ENCODE measurements at regions not wholly inside any gene's neighbourhood (a gene's known extent, or its start where the extent isn't known, plus 50 kb on each side); places are given as distances from the start of the nearest gene placed in this dataset.

GRCh38 chr2:41711736-41712135, 336.1 kb upstream of the PKDCC start:
- H3K4me1 ChIP-seq: peaks cover 0 to 12% (median 2%) of the 10 kb centered on the region in 6 donors
- 88 to 97% (median 90%) methylated on average over 2 of the region's 2 CpGs for WGBS, 5 donors
- no peak for DNase-seq
- H3K36me3 ChIP-seq: no peaks in the 10 kb centered on the region
- H3K27ac ChIP-seq: no peak overlapping the region
- no peaks in the 10 kb centered on the region for H3K27me3 ChIP-seq (replicated peaks in 1 of 7)
- H3K9me3 ChIP-seq: no peaks in the 10 kb centered on the region
- TF ChIP-seq, protein P1, sequence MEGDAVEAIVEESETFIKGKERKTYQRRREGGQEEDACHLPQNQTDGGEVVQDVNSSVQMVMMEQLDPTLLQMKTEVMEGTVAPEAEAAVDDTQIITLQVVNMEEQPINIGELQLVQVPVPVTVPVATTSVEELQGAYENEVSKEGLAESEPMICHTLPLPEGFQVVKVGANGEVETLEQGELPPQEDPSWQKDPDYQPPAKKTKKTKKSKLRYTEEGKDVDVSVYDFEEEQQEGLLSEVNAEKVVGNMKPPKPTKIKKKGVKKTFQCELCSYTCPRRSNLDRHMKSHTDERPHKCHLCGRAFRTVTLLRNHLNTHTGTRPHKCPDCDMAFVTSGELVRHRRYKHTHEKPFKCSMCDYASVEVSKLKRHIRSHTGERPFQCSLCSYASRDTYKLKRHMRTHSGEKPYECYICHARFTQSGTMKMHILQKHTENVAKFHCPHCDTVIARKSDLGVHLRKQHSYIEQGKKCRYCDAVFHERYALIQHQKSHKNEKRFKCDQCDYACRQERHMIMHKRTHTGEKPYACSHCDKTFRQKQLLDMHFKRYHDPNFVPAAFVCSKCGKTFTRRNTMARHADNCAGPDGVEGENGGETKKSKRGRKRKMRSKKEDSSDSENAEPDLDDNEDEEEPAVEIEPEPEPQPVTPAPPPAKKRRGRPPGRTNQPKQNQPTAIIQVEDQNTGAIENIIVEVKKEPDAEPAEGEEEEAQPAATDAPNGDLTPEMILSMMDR (IDR thresholded peaks at IDR 0.05 in 8 of 11, conservative IDR thresholded peaks at IDR 0.05 in 3 of 11): no peak
- TF ChIP-seq POLR2AphosphoS5 (IDR thresholded peaks at IDR 0.05) (no peak), POLR2A (IDR thresholded peaks at IDR 0.05) (no peak)
- intact Hi-C loops (cut with DNase I; ENCODE audit: low total_unique reads): no loop called here
- H3K4me3 ChIP-seq: no peak overlapping the region

GRCh38 chr2:41716497-41716896, 331.3 kb upstream of the PKDCC start:
- TF ChIP-seq POLR2AphosphoS5 (IDR thresholded peaks at IDR 0.05) (no peak), POLR2A (IDR thresholded peaks at IDR 0.05) (no peak)
- TF ChIP-seq, protein P1 (IDR thresholded peaks at IDR 0.05 in 8 of 11, conservative IDR thresholded peaks at IDR 0.05 in 3 of 11): no peak

GRCh38 chr2:41717839-41718238, 330.0 kb upstream of the PKDCC start:
- H3K4me3 ChIP-seq: no peak overlapping the region
- no peak overlapping the region for H3K27ac ChIP-seq
- 75 to 92% (median 88%) methylated on average over 1 of the region's 1 CpG for whole genome bisulfite sequencing, 5 donors
- TF ChIP-seq POLR2AphosphoS5 (IDR thresholded peaks at IDR 0.05) (no peak), POLR2A (IDR thresholded peaks at IDR 0.05) (no peak)
- TF ChIP-seq, protein P1 (IDR thresholded peaks at IDR 0.05 in 8 of 11, conservative IDR thresholded peaks at IDR 0.05 in 3 of 11): no peak
- intact Hi-C loops (cut with DNase I; ENCODE audit: low total_unique reads): no loop called here
- no peaks in the 10 kb centered on the region for H3K36me3 ChIP-seq
- no peak for DNase-seq
- no peaks in the 10 kb centered on the region for H3K9me3 ChIP-seq
- H3K27me3 ChIP-seq (replicated peaks in 1 of 7): no peaks in the 10 kb centered on the region
- H3K4me1 ChIP-seq: peaks cover 0 to 18% (median 9%) of the 10 kb centered on the region in 6 donors

More at GRCh38 chr2:41716497-41716896, 331.3 kb upstream of the PKDCC start:
- Histone ChIP-seq H3K4me3 (no peak overlapping the region), H3K9me3 (no peaks in the 10 kb centered on the region), H3K4me1 (peaks cover 0 to 18% (median 9%) of the 10 kb centered on the region in 6 donors), H3K27ac (peak overlapping the region in 2 of 8 donors; percentile 46 to 70), H3K36me3 (no peaks in the 10 kb centered on the region), H3K27me3 (replicated peaks in 1 of 7) (no peaks in the 10 kb centered on the region)
- intact Hi-C loops (cut with DNase I; ENCODE audit: low total_unique reads): no loop called here
- WGBS, 5 donors: 89 to 96% (median 92%) methylated on average over 5 of the region's 5 CpGs
- no peak for DNase-seq

DNA sequence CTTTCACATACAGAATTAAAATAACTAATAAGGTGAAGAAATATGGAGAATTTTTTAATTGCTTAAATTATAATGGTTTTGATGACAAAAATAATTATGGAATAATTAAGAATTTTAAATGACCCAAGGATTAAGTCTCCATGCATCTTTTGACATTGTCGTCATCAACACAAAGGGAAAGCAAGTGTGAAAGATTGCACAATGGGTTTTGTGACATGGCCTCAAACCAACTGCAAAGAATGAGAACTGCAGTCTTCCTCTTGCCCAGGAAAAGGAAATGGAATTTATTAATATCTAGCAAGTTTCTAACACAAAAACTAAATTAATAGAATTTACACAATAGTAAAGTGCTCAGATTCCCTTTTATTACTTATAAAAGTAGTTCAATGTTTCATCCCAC, 329.1 kb upstream of the PKDCC start:
- Histone ChIP-seq H3K27me3 (replicated peaks in 1 of 7) (no peaks in the 10 kb centered on the region), H3K36me3 (no peaks in the 10 kb centered on the region), H3K4me3 (no peak overlapping the region), H3K4me1 (peaks cover 0 to 18% (median 9%) of the 10 kb centered on the region in 6 donors), H3K9me3 (no peaks in the 10 kb centered on the region), H3K27ac (peak overlapping the region in 1 of 8 donors; percentile 45)
- intact Hi-C loops (cut with DNase I; ENCODE audit: low total_unique reads): no loop called here
- no peak for DNase-seq
- TF ChIP-seq, protein P1 (IDR thresholded peaks at IDR 0.05 in 8 of 11, conservative IDR thresholded peaks at IDR 0.05 in 3 of 11): no peak
- TF ChIP-seq POLR2A (IDR thresholded peaks at IDR 0.05) (no peak), POLR2AphosphoS5 (IDR thresholded peaks at IDR 0.05) (no peak)
- 37 to 81% (median 49%) methylated on average over 1 of the region's 1 CpG for WGBS, 5 donors
